ENCODE measurements at regions not wholly inside any gene's neighbourhood (a gene's known extent, or its start where the extent isn't known, plus 50 kb on each side); places are given as distances from the start of the nearest gene placed in this dataset.

- no peak for TF ChIP-seq CTCF (IDR thresholded peaks at IDR 0.05)
- no peak for TF ChIP-seq POLR2A (IDR thresholded peaks at IDR 0.05)
Measured at GRCh38 chrX:121854614-121854911, 807.2 kb downstream of the GLUD2 start.
